SIG-M5 (cell line): ENCODE measurements at regions not wholly inside any gene's neighbourhood (a gene's known extent, or its start where the extent isn't known, plus 50 kb on each side); places are given as distances from the start of the nearest gene placed in this dataset.

Experiments used
- DNase-seq: peaks from one replicate; lab custom pipeline; 2025; lab: John Stamatoyannopoulos, UW

GRCh38 chr7:120164-120991 lies 72.0 kb upstream of the FAM20C start:
- no peak for DNase-seq

- DNase-seq: no peak
Measured at GRCh38 chr7:121002-121785, 71.2 kb upstream of the FAM20C start.

- no peak for DNase-seq
Measured at GRCh38 chr7:123237-123636, 69.1 kb upstream of the FAM20C start.

GRCh38 chr7:124130-124949 lies 68.0 kb upstream of the FAM20C start:
- no peak for DNase-seq

GRCh38 chr7:125061-125475 lies 67.3 kb upstream of the FAM20C start:
- no peak for DNase-seq

GRCh38 chr7:125661-126060 lies 66.7 kb upstream of the FAM20C start:
- no peak for DNase-seq

- no peak for DNase-seq
Measured at GRCh38 chr7:126368-126767, 66.0 kb upstream of the FAM20C start.

- DNase-seq: no peak
Measured at GRCh38 chr7:127064-127598, 65.2 kb upstream of the FAM20C start.

- no peak for DNase-seq
Measured at GRCh38 chr7:128171-129080, 63.9 kb upstream of the FAM20C start.

GRCh38 chr7:129366-130221 lies 62.8 kb upstream of the FAM20C start:
- DNase-seq: no peak

GRCh38 chr7:130222-130572 lies 62.2 kb upstream of the FAM20C start:
- no peak for DNase-seq

- no peak for DNase-seq
Measured at GRCh38 chr7:130875-131780, 61.2 kb upstream of the FAM20C start.

GRCh38 chr7:131781-132482 lies 60.4 kb upstream of the FAM20C start:
- DNase-seq: no peak

- no peak for DNase-seq
Measured at GRCh38 chr7:132899-133298, 59.5 kb upstream of the FAM20C start.

- no peak for DNase-seq
Measured at GRCh38 chr7:133470-133869, 58.9 kb upstream of the FAM20C start.

GRCh38 chr7:134029-134428 lies 58.3 kb upstream of the FAM20C start:
- no peak for DNase-seq

GRCh38 chr7:134561-135256 lies 57.7 kb upstream of the FAM20C start:
- no peak for DNase-seq

- DNase-seq: no peak
Measured at GRCh38 chr7:135257-135653, 57.1 kb upstream of the FAM20C start.
